ES-I3 (cell line): ENCODE measurements at regions not wholly inside any gene's neighbourhood (a gene's known extent, or its start where the extent isn't known, plus 50 kb on each side); places are given as distances from the start of the nearest gene placed in this dataset.

Source experiments
- H3K36me3 ChIP-seq: 2 replicates; pipeline ENCODE4 v1.6.1; 2013; ENCODE audit warnings: mild to moderate bottlenecking, low read length, control low read depth, moderate library complexity; ENCODE audit not compliant: insufficient read depth
- H3K4me1 ChIP-seq: 2 replicates; pipeline ENCODE4 v1.6.1; 2013; ENCODE audit warnings: mild to moderate bottlenecking, control low read depth, low read length; ENCODE audit not compliant: insufficient read depth
- H3K9ac ChIP-seq: 2 replicates; pipeline ENCODE4 v1.6.1; 2013; ENCODE audit warnings: low read depth, mild to moderate bottlenecking, low read length, moderate library complexity
- H3K9me3 ChIP-seq: 2 replicates; pipeline ENCODE4 v1.6.1; 2013; ENCODE audit warnings: mild to moderate bottlenecking, low read length, moderate library complexity; ENCODE audit not compliant: control insufficient read depth, insufficient read depth

- Histone ChIP-seq H3K36me3 (no peaks in the 10 kb centered on the region), H3K4me1 (no peaks in the 10 kb centered on the region), H3K9ac (no peak overlapping the region), H3K9me3 (no peaks in the 10 kb centered on the region)
Observed at GRCh38 chr4:72919937-72920336, 149.6 kb downstream of the COX18 start.

GRCh38 chr4:72919464-72919863, 150.1 kb downstream of the COX18 start:
- Histone ChIP-seq H3K9ac (no peak overlapping the region), H3K4me1 (no peaks in the 10 kb centered on the region), H3K36me3 (no peaks in the 10 kb centered on the region)

DNA sequence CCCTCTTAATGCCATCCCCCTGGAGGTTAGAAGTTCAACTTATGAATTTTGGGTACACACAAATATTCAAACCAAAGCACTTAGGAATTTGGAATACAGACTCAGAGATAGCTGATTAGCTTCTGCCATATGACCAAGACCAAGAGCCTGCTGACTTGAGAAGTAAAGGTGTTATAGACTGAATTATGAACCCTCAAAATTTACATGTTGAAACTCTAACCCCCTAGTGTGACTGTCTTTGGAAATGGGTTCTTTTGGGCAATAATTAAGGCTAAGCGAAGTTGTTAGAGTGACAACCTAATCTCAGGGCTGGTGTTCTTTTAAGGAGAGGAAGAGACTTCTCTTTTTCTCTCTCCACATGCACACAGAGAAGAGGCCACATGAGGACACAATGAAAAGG, 151.2 kb downstream of the COX18 start:
- H3K36me3 ChIP-seq = no peaks in the 10 kb centered on the region
- H3K9me3 ChIP-seq = no peaks in the 10 kb centered on the region
- H3K9ac ChIP-seq = no peak overlapping the region
- no peaks in the 10 kb centered on the region for H3K4me1 ChIP-seq

More at GRCh38 chr4:72919464-72919863, 150.1 kb downstream of the COX18 start:
- no peaks in the 10 kb centered on the region for H3K9me3 ChIP-seq

DNA sequence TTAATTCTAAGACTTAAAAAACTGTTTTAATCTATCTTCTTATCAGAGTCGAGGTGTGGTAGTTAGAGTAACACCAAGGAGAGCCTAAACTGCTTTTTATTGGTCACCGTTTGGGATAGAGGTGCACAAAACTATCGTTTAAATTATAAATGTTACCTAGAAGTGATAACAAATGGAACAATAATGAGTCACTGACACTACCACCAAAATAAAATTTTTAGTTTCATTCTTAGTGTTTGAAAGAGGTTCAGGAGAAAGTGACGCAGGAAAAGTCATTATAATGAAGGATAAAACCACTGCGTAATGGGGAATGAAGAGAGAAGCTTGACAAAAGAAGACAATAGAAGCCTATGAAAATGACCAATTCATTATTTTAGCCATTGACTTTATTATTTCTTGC, 158.2 kb downstream of the COX18 start:
- no peaks in the 10 kb centered on the region for H3K36me3 ChIP-seq
- no peaks in the 10 kb centered on the region for H3K4me1 ChIP-seq
- no peak overlapping the region for H3K9ac ChIP-seq
- no peaks in the 10 kb centered on the region for H3K9me3 ChIP-seq

GRCh38 chr4:72909461-72909860, 160.1 kb downstream of the COX18 start:
- no peaks in the 10 kb centered on the region for H3K9me3 ChIP-seq
- H3K36me3 ChIP-seq = no peaks in the 10 kb centered on the region
- H3K9ac ChIP-seq = no peak overlapping the region
- H3K4me1 ChIP-seq = no peaks in the 10 kb centered on the region

GRCh38 chr4:72902354-72902753, 167.2 kb downstream of the COX18 start:
- no peak overlapping the region for H3K9ac ChIP-seq
- no peaks in the 10 kb centered on the region for H3K9me3 ChIP-seq
- H3K36me3 ChIP-seq = no peaks in the 10 kb centered on the region
- peaks cover 18% of the 10 kb centered on the region for H3K4me1 ChIP-seq

DNA sequence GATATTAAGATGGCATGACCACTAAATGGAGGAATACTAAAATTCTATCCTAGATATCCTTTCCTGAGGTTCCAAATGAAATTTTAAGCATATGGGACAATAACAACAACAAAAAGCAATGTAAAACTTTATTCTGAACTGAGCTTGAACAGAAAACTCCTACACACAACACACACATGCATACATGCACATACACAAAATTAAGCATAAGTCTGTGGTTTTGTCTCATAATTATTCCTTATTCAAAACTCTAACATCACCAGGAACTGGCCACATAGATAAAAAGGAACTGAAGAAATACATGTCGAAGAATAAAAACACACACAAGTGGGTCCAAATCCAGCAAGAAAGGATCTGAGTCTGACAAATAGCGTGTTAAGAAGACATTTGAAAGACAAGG, 168.0 kb downstream of the COX18 start:
- Histone ChIP-seq H3K9me3 (no peaks in the 10 kb centered on the region), H3K4me1 (peaks cover 20% of the 10 kb centered on the region), H3K36me3 (no peaks in the 10 kb centered on the region), H3K9ac (no peak overlapping the region)

DNA sequence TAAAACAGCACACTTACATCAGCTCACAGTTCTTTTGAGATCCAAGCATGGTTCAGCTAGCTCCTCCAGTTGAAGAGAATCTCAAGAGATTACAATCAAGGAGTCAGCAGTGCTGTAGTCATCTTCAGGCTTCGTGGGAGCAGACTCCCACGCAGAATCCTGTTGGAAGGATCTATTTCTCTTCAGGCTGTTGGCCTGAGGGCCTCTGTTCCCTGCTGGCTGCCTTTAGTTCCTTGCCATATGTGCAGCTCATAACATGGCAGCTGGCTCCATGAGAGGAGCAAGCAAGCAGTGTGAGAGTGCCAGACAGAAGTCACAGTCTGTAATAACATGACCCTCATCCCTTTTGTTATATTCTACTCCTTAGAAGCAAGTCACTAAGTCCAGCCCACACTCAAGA, 168.6 kb downstream of the COX18 start:
- H3K9ac ChIP-seq = no peak overlapping the region
- H3K9me3 ChIP-seq = no peaks in the 10 kb centered on the region
- peaks cover 22% of the 10 kb centered on the region for H3K4me1 ChIP-seq
- no peaks in the 10 kb centered on the region for H3K36me3 ChIP-seq

- Histone ChIP-seq H3K9ac (no peak overlapping the region), H3K4me1 (peaks cover 22% of the 10 kb centered on the region), H3K9me3 (no peaks in the 10 kb centered on the region), H3K36me3 (no peaks in the 10 kb centered on the region)
Observed at GRCh38 chr4:72899621-72900020, 169.9 kb downstream of the COX18 start.

DNA sequence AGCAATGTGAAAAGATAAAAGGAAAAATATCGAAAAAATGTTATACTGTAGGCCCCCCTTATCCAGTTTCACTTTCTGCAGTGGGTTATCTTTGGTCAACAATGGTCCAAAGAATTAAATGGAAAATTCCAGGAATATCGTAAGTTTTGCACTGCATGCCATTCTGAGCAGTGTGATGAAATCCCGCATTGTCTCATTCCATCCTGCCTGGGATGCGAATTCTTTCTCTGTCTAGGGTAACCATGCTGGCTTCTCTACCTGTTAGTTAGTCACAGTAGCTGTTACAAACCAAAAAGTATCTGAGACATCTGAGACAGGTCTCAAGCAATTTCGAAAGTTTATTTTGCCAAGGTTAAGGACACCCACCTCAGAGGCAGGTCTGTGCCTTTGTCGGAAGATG, 170.3 kb downstream of the COX18 start:
- H3K36me3 ChIP-seq = no peaks in the 10 kb centered on the region
- peaks cover 22% of the 10 kb centered on the region for H3K4me1 ChIP-seq
- H3K9ac ChIP-seq = no peak overlapping the region
- no peaks in the 10 kb centered on the region for H3K9me3 ChIP-seq

GRCh38 chr4:72896515-72896914, 173.0 kb downstream of the COX18 start:
- Histone ChIP-seq H3K9me3 (no peaks in the 10 kb centered on the region), H3K9ac (no peak overlapping the region), H3K4me1 (peaks cover 22% of the 10 kb centered on the region), H3K36me3 (no peaks in the 10 kb centered on the region)

DNA sequence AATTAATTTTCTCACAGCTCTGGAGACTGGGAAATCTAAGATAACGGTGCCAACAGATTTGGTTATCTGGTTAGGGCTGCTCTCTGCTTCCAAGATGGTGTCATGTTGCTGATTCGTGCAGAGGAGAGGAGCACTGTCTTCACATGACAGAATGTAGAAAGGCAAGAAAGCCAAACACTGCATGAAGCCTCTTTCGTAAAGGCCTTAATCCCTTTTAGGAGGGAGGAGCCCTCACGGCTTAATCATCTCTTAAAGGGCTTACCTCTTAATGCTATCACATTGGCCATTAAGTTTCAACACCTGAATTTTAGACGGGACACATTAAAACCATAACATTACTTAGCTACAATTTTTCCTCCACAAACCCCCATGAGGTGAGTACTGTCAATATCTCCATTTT, 174.1 kb downstream of the COX18 start:
- Histone ChIP-seq H3K4me1 (peaks cover 17% of the 10 kb centered on the region), H3K9me3 (no peaks in the 10 kb centered on the region), H3K36me3 (no peaks in the 10 kb centered on the region), H3K9ac (no peak overlapping the region)

- Histone ChIP-seq H3K4me1 (peaks cover 4% of the 10 kb centered on the region; the same call in 1 of the 2 replicates), H3K36me3 (no peaks in the 10 kb centered on the region), H3K9me3 (no peaks in the 10 kb centered on the region), H3K9ac (no peak overlapping the region)
Observed at GRCh38 chr4:72893354-72894066, 176.0 kb downstream of the COX18 start.

- peaks cover 3% of the 10 kb centered on the region for H3K4me1 ChIP-seq
- H3K36me3 ChIP-seq = no peaks in the 10 kb centered on the region
- no peaks in the 10 kb centered on the region for H3K9me3 ChIP-seq
- H3K9ac ChIP-seq = no peak overlapping the region
Observed at GRCh38 chr4:72888331-72888730, 181.2 kb downstream of the COX18 start.

- no peaks in the 10 kb centered on the region for H3K9me3 ChIP-seq
- peaks cover 3% of the 10 kb centered on the region for H3K4me1 ChIP-seq
Observed at GRCh38 chr4:72887152-72887551, 182.4 kb downstream of the COX18 start.

More at GRCh38 chr4:72887152-72887551, 182.4 kb downstream of the COX18 start:
- no peak overlapping the region for H3K9ac ChIP-seq
- no peaks in the 10 kb centered on the region for H3K36me3 ChIP-seq
